ENCODE measurements at regions not wholly inside any gene's neighbourhood (a gene's known extent, or its start where the extent isn't known, plus 50 kb on each side); places are given as distances from the start of the nearest gene placed in this dataset.

DNA sequence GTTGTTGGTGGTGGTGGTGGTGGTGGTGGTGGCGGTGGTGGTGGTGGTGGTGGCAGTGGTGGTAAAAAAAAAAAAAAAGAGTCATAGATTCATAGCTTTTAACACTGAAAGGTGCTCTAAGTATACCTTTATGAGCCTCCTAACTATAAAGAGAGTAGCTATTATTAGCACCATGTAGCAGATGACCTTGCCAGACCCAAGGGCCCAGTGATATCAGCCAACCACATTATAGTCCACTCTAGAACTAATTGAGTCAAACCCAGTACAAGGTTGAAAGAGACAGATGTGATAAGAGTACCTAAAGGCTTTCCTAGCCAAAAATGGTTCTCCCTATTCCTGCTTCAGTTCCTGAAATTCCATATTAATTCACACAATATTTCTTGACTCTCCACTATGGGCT lies 245.3 kb downstream of the HACE1 start:
- no peak for DNase-seq

- DNase-seq: no peak
These were observed 246.2 kb downstream of the HACE1 start for GRCh38 chr6:104613416-104614001.

- no peak for DNase-seq
These were observed 247.2 kb downstream of the HACE1 start for GRCh38 chr6:104612541-104612940.

- DNase-seq: no peak
These were observed 251.6 kb downstream of the HACE1 start for GRCh38 chr6:104608101-104608500.

DNA sequence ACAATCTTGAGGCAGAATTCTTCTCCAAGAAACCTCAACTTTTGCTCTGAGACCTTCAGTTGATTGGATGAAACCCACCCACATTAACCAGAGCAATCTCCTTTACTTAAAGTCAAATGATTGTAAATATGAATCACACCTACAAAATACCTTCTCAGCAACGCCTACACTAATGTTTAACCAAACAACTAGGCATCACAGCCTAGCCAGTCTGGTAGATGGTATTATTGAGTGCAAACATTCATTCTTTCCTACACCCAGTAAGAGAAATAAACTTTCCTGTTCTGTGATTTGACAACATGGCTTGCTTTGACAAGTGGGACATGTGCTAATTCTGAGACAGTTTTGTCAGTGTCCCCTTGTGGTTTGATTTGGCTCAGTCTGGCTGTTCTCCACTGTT lies 252.2 kb downstream of the HACE1 start:
- DNase-seq: no peak

- no peak for DNase-seq
These were observed 253.4 kb downstream of the HACE1 start for GRCh38 chr6:104606361-104606760.

GRCh38 chr6:104604685-104605084 lies 255.0 kb downstream of the HACE1 start:
- no peak for DNase-seq

- DNase-seq: no peak
These were observed 256.5 kb downstream of the HACE1 start for GRCh38 chr6:104603108-104603745.

GRCh38 chr6:104601721-104602120 lies 258.0 kb downstream of the HACE1 start:
- DNase-seq: no peak

DNA sequence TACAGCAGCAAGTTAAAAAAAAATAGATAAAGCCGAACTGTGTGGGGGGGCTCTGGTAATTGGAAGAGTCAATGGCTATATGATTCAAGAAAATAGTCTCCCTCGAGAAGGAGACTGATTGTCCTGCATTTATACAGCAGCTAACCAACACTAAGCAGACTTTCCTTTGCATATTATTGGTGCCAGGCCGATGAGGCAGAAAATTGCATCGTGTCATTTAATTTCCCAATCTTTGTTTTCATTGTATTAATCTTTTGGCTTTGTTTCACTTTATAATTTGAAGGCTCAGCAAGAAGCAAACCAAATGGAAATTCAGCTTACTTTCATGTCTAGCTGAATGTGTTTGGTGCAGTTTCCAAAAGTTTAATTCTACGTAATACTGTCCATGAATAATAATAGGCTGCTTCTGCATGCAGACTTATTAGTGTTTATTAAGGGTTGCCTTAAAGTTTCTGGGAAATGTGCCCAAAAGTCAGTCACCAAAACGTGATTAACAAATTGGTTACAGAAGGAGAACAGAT lies 258.5 kb downstream of the HACE1 start:
- no peak for DNase-seq

DNA sequence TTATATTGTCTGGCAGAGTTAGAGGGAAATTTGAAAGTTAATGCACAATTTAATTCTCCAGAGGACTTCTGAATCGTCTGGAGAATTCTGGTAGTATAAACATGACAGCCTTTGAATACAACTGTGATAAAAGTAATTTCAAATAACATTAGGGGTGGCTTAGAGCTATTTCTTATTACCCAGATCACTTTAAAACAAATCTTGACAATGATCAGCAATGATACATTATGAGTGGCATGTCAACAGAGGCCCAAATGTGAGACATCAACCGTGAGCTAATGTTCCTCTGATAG lies 259.1 kb downstream of the HACE1 start:
- DNase-seq: no peak

DNA sequence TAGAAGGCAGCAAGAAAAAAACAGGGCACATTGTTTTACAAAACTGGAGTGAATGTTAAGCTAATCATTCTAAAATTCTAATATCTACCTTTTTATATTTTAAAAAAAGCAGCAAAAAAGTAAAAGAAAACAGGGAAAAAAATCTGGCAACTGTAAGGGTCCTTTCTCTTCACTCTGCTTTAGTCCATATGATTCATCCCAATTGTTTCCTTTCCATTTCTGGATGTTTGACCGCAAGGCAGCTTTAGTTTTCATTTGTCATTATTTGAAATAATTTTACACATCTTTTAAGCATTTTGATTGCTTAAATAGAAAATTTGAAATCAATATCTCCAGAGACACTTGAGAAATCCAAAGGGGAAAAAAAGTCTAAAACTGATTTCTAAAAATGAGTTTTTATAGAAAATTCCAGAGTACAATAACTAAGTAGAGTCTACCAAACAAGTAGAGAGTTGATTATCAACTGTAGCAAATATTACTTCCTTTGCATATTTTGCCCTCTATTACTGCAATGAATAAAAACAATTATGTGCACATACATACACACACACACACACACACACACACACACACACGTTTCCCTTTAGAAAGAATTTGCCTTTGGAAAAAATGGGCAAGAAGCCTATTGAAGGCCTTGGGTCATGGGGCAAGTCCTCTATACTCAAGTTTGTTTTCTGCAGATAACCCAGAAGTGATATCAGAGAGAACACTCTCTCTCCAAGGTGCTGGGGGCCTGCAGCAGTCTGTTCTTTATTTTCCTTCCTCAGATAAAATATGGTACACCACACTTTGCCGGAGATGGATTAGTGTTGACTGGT lies 259.7 kb downstream of the HACE1 start:
- DNase-seq: no peak

DNA sequence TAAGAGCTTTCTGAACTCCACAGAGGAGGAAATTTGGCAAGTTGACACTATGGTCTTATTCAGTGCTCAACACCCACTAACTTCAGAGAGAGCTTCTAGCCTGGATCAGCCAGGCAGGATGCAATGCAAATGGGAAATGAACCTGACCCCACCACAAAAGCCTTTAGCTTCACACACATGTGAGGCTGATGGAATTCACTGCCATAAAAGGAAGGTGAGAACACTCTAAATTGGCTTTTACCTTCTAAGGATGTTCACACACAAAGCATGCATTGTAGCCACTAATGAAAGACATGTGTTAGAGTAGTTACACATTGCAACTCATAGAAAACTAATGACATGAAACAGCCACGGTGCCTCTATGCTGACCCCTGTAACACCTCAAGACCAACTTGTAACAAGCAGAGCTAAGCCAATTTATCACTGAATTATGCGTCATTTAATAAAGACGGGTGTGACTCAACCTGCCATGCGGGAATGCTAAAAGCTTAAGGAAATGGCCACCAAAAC lies 262.1 kb downstream of the HACE1 start:
- DNase-seq: no peak

- DNase-seq: no peak
These were observed 263.6 kb downstream of the HACE1 start for GRCh38 chr6:104596091-104596490.

GRCh38 chr6:104595311-104595820 lies 264.4 kb downstream of the HACE1 start:
- no peak for DNase-seq

GRCh38 chr6:104591573-104592334 lies 268.0 kb downstream of the HACE1 start:
- DNase-seq: no peak

DNA sequence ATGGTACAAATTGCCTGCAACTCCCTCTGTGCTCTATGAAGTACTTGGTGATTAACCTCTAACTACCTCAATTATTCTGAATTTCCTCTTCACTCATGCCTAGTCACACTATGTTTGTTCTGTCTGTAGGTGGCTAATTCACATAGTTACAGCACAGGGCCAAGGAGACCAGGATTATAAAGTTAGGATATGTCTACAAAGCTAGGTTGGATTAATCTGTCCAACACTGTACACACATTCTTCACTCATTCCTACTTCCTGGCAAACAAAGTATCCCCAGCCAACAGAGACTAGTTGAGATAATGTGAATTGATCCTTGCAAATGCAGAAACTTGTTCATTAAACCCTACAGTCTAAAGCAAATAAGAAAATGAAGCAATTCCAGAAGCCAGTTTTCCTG lies 269.8 kb downstream of the HACE1 start:
- DNase-seq: no peak

- DNase-seq: no peak
These were observed 274.1 kb downstream of the HACE1 start for GRCh38 chr6:104585646-104586045.

DNA sequence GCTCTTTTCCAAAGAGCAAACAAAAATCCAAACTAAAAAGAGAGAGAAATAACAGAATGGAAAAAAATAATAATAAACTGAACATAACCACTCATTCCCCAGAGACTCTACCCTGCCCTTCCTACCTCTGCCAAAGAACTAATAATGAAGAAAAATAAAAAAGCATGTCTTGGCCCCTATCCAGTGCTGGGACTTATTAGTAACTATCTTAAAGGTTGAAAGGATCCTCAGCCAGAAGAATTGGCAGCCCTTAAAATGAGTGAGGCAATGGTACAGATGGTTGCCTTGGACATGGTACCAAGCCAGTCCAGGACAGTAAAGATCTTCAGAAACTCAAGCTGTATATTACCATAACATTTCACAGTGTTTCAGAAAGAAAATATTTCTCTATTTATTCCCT lies 279.3 kb downstream of the HACE1 start:
- no peak for DNase-seq

- DNase-seq: no peak
These were observed 280.3 kb downstream of the HACE1 start for GRCh38 chr6:104579310-104579863.

GRCh38 chr6:104575536-104575935 lies 284.2 kb downstream of the HACE1 start:
- no peak for DNase-seq

DNA sequence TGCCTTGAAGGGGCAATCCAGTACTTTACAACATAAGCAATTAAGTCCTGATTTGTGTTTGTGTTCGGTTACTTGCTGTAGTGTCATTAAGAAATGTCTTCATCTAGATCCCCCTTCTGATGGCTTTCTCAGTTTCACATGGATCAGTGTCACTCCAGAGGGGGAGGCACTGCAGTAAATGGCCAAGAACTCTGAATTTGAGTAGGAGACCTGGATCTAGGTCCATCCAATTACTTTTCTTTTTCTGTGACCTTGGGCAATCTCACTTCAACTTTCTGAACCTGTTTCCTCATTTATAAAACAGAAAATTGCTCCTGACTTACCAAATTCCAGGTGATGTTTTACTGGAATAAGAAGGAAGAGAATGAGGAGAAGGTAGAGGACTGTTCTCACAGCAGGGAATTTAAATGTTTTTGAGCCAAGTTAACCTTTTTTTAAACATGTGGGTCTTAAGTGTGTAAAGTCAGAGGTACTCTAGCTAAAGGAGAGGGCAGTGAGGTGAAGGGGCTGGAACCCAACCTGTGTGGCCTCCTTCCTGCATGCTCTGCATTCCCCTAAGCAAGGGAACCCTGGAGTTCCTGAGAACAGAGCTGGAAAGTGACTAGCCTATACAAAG lies 285.5 kb downstream of the HACE1 start:
- DNase-seq: no peak

All from effector CD4-positive, alpha-beta T cell (primary cell).